GM13976 (cell line): ENCODE measurements at regions not wholly inside any gene's neighbourhood (a gene's known extent, or its start where the extent isn't known, plus 50 kb on each side); places are given as distances from the start of the nearest gene placed in this dataset.
"Not testable (repeated sequence)": the region's sequence is repeated elsewhere in the genome, so short reads cannot be mapped to it uniquely, and the experiment has no call there.

Experiments
- DNase-seq: peaks from one replicate; pipeline ENCODE4 v3.0.0; 2012; ENCODE audit warnings: low spot score
- in situ Hi-C: fragments of 300-500 bp; cut with MboI; formaldehyde crosslinking; loops from one replicate; pipeline ENCODE4 v1.12.0; 2022; ENCODE audit warnings: low sequenced_read_pairs, mixed read lengths, inconsistent platforms; ENCODE audit not compliant: unreplicated experiment
- TF ChIP-seq, protein P1 (sequence below): IDR thresholded peaks from 2 replicates; pipeline ENCODE4 v1.5.1; 2012; ENCODE audit warnings: borderline replicate concordance, mild to moderate bottlenecking; ENCODE audit not compliant: insufficient read depth; ENCODE audit errors: extremely low read depth, missing control alignments, control extremely low read depth

DNA sequence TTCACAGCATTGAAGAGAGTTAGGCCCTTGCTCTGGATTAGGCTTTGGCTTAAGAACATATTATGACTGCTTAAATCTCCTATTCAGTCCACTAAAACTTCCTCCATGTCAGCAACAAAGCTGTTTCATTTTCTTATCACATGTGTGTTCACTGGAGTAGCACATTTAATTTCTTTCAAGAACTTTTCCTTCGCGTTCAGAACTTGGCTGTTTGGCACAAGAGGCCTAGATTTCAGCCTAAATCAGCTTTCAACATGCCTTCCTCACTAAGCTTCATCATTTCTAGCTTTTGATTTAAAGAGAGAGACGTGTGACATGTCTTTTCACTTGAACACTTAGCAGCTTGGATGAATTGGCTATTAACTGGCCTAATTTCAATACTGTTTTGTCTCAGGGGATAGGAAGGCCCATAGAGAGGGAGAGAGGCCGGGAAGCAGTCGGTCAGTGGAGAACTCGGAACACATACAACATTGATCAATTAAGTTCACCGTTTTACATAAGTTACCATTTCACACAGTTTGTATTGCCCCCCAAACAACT, 885.2 kb upstream of the AUTS2 start:
- TF ChIP-seq, protein P1, sequence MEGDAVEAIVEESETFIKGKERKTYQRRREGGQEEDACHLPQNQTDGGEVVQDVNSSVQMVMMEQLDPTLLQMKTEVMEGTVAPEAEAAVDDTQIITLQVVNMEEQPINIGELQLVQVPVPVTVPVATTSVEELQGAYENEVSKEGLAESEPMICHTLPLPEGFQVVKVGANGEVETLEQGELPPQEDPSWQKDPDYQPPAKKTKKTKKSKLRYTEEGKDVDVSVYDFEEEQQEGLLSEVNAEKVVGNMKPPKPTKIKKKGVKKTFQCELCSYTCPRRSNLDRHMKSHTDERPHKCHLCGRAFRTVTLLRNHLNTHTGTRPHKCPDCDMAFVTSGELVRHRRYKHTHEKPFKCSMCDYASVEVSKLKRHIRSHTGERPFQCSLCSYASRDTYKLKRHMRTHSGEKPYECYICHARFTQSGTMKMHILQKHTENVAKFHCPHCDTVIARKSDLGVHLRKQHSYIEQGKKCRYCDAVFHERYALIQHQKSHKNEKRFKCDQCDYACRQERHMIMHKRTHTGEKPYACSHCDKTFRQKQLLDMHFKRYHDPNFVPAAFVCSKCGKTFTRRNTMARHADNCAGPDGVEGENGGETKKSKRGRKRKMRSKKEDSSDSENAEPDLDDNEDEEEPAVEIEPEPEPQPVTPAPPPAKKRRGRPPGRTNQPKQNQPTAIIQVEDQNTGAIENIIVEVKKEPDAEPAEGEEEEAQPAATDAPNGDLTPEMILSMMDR: no peak
- no peak for DNase-seq
- in situ Hi-C loops: no loop called here

DNA sequence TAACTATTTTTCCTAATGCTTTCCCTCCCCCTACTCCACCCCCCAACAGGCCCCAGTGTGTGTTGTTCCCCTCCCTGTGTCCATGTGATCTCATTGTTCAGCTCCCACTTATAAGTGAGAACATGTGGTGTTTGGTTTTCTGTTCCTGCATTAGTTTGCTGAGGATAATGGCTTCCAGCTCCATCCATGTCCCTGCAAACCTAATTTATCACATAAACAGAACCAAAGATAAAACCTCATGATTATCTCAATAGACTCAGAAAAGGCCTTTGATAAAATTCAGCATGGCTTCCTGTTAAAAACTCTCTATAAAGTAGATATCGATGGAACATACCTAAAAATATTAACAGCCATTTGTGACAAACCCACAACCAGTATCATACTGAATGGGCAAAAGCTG, 884.1 kb upstream of the AUTS2 start:
- DNase-seq, in situ Hi-C loops: not testable (repeated sequence)

DNA sequence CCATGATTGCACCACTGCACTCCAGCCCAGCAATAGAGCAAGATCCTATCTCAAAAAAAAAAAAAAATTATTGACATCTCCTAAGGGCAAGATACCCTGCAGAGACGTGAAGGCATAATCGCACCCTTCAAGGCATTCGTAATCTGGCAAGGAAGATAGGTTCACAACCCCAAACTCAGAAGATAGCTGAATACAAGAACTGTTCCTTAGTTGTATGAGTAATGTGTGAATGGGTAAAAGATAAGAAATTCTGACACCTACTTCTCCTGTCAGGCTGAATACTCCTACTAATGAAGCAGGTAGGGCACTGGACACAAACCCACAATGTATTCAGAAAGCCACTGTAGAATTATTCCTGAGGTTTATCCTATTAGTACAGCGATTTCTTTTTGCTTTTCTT, 882.4 kb upstream of the AUTS2 start:
- in situ Hi-C loops: no loop called here
- DNase-seq: no peak
- TF ChIP-seq, protein P1: no peak

DNA sequence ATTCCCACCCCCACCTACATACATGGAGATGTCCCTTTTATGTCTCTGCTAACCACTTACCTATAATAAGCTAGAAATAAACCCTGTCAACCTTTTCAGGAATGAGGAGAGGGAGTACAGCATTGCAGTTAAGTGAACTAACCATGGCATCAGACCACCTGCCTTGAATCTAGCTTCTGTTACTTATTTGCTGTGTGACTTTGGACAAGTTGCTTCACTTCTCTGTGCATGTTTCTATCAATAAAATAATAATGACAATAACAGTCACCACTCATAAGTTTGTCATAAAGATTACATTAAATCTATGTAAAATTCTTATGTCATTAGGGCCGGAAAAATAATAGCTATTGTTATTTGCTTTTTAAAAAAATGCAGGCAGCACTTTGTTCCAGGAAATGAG, 881.1 kb upstream of the AUTS2 start:
- no peak for DNase-seq
- in situ Hi-C loops: no loop called here

DNA sequence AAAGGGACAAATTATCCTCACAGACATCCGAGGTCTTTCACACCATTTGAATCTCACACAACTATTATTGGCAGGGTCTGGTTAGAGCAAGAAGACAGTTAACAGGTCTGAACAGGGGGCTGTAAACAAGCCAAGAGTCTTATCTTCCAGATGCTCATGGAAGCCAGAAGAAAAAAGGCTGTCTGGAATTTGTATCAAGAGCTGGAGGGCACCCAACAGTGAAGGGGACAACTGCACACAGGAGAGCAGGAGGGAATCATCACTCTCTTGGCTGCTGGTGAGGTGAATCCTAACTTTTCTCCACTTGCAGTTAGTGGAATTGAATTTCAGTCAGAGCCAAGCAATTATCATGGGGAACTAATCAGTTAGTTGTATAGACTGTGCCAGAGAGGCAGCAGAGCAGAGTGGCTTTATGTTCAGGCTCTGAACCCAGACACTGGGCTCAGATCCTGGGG, 880.2 kb upstream of the AUTS2 start:
- in situ Hi-C loops: no loop called here
- no peak for DNase-seq
- TF ChIP-seq, protein P1: no peak

More for the DNA sequence above, 881.1 kb upstream of the AUTS2 start:
- TF ChIP-seq, protein P1: no peak

DNA sequence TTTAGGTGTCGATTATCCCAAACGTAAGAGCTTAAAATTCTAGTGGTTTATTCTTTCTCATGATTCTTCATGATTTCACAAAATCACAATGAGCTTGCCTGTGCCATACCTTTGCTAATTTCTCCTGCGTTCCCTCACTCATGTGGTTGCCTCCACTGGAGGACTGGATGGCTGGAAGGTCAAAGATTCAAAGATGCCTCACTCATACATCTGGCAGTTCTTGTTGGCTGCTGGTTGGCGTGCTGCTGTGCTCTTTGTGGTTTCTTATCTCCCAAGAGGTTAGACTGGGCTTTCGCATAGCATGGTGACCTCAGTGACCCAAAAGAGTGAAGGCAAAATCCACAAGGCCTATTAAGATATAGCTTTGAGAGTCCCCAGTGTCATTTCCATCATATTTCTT, 877.6 kb upstream of the AUTS2 start:
- in situ Hi-C loops: no loop called here
- DNase-seq: no peak
- TF ChIP-seq, protein P1: no peak

DNA sequence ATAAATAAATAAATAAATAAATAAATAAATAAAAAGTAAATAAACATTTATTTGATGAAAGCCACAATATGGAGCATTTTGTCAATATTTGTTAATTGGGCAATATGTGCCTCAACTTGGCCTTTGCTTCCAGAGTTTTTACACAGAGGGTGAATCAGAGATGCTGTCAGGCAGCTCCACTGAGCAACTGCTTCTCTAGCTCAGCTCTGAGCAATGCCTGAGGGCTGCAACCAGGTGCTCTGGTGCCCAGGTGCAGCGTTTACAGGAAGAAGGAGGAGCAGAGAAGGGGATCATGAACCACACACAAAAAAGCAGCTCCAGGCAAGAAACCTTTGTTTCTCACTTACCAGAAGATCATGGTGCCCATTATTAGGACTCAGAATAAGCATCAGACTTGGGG, 876.2 kb upstream of the AUTS2 start:
- TF ChIP-seq, protein P1: no peak
- no peak for DNase-seq
- in situ Hi-C loops: no loop called here
